GM18499 (cell line): ENCODE measurements at regions not wholly inside any gene's neighbourhood (a gene's known extent, or its start where the extent isn't known, plus 50 kb on each side); places are given as distances from the start of the nearest gene placed in this dataset.

Experiments used
- ATAC-seq: cut with Tn5 transposase; IDR thresholded peaks from one replicate; pipeline ENCODE4 v1.9.1; 2021; ENCODE audit warnings: moderate number of reproducible peaks; ENCODE audit not compliant: insufficient read depth, unreplicated experiment

- ATAC-seq = no peak
Observed at GRCh38 chr4:152165146-152165545, 370.7 kb downstream of the FBXW7 start.

GRCh38 chr4:152164561-152164960 is 371.3 kb downstream of the FBXW7 start:
- no peak for ATAC-seq

GRCh38 chr4:152162331-152162697 is 373.6 kb downstream of the FBXW7 start:
- ATAC-seq = no peak

- ATAC-seq = no peak
Observed at GRCh38 chr4:152161676-152162330, 374.1 kb downstream of the FBXW7 start.

GRCh38 chr4:152160225-152160800 is 375.6 kb downstream of the FBXW7 start:
- ATAC-seq = no peak

GRCh38 chr4:152159773-152160172 is 376.1 kb downstream of the FBXW7 start:
- ATAC-seq = no peak

- ATAC-seq = no peak
Observed at GRCh38 chr4:152158225-152158624, 377.7 kb downstream of the FBXW7 start.

- ATAC-seq = no peak
Observed at GRCh38 chr4:152157629-152158028, 378.3 kb downstream of the FBXW7 start.

GRCh38 chr4:152156442-152156841 is 379.4 kb downstream of the FBXW7 start:
- ATAC-seq = no peak

- ATAC-seq = no peak
Observed at GRCh38 chr4:152155070-152155469, 380.8 kb downstream of the FBXW7 start.

- no peak for ATAC-seq
Observed at GRCh38 chr4:152154433-152154832, 381.5 kb downstream of the FBXW7 start.

GRCh38 chr4:152153476-152154270 is 382.2 kb downstream of the FBXW7 start:
- no peak for ATAC-seq

- ATAC-seq = no peak
Observed at GRCh38 chr4:152150214-152150613, 385.7 kb downstream of the FBXW7 start.

- ATAC-seq = no peak
Observed at GRCh38 chr4:152149745-152150144, 386.1 kb downstream of the FBXW7 start.

GRCh38 chr4:152148057-152148456 is 387.2 kb upstream of the GATB start:
- ATAC-seq = no peak

- no peak for ATAC-seq
Observed at GRCh38 chr4:152146244-152146643, 385.4 kb upstream of the GATB start.

GRCh38 chr4:152143806-152144205 is 383.0 kb upstream of the GATB start:
- ATAC-seq = no peak

- ATAC-seq = no peak
Observed at GRCh38 chr4:152138451-152138850, 377.6 kb upstream of the GATB start.

- ATAC-seq = no peak
Observed at GRCh38 chr4:152132776-152133175, 372.0 kb upstream of the GATB start.

GRCh38 chr4:152128356-152128755 is 367.5 kb upstream of the GATB start:
- no peak for ATAC-seq

GRCh38 chr4:152126238-152126637 is 365.4 kb upstream of the GATB start:
- ATAC-seq = no peak
